SK-N-SH (cell line): ENCODE measurements at regions not wholly inside any gene's neighbourhood (a gene's known extent, or its start where the extent isn't known, plus 50 kb on each side); places are given as distances from the start of the nearest gene placed in this dataset.

Experiments
- CTCF ChIA-PET: fragments of 300-600, 350-600 bp; formaldehyde crosslinking; extraction: SDS; loops from one replicate; lab custom pipeline; 2021; lab: Yijun Ruan, JAX
- POLR2A ChIA-PET: fragments of 350-600 bp; sonication (Branson Sonifier 250); formaldehyde crosslinking; extraction: SDS; loops from one replicate; lab custom pipeline; 2020; ENCODE audit warnings: antibody characterized with exemption, inconsistent platforms; lab: Yijun Ruan, JAX
- DNase-seq: peaks from one replicate; pipeline ENCODE4 v3.0.0; 2012
- H2AFZ ChIP-seq: fragments of 200-600 bp; sonication (generic); 2 replicates; pipeline ENCODE4 v1.8.1; 2016; ENCODE audit warnings: antibody characterized with exemption, mild to moderate bottlenecking, low read depth
- H3F3A ChIP-seq: fragments of 200-600 bp; sonication (generic); replicated peaks from 2 replicates; pipeline ENCODE3; 2016; ENCODE audit warnings: antibody characterized with exemption, mild to moderate bottlenecking; ENCODE audit not compliant: insufficient read depth
- H3K27ac ChIP-seq, 2 experiments: fragments of 200-500 bp in 1 of 2; fragments of 200-600 bp in 1 of 2; sonication (Bioruptor generic) in 1 of 2; sonication (generic), shearing (Covaris generic) in 1 of 2; 2 replicates each; pipeline versions ENCODE4 v1.5.1 to v1.6.1; 2014 to 2016; ENCODE audit warnings: low read depth in 2 of 2, inconsistent platforms in 1 of 2, low read length in 1 of 2, mild to moderate bottlenecking in 1 of 2, mixed read lengths in 1 of 2
- H3K27me3 ChIP-seq: fragments of 200-600 bp; sonication (generic), shearing (Covaris generic); 2 replicates; pipeline ENCODE4 v1.6.1; 2016; ENCODE audit warnings: mixed run types; ENCODE audit not compliant: insufficient read depth
- H3K36me3 ChIP-seq, 2 experiments: fragments of 200-500 bp in 1 of 2; fragments of 200-600 bp in 1 of 2; sonication (Bioruptor generic) in 1 of 2; sonication (generic) in 1 of 2; replicated peaks in 1 of 2; 2 replicates each; pipeline versions ENCODE3 to v1.5.1; 2014 to 2016; ENCODE audit warnings: low read length in 1 of 2, mild to moderate bottlenecking in 1 of 2; ENCODE audit not compliant: insufficient read depth in 2 of 2, control insufficient read depth in 1 of 2
- H3K4me1 ChIP-seq, 2 experiments: fragments of 200-500 bp in 1 of 2; fragments of 200-600 bp in 1 of 2; sonication (Bioruptor generic) in 1 of 2; sonication (generic), shearing (Covaris generic) in 1 of 2; 2 replicates each; pipeline versions ENCODE4 v1.5.1 to v1.6.1; 2014 to 2016; ENCODE audit warnings: low read depth in 1 of 2, low read length in 1 of 2, mixed run types in 1 of 2; ENCODE audit not compliant: insufficient read depth in 2 of 2, control insufficient read depth in 1 of 2
- H3K4me2 ChIP-seq: fragments of 200-600 bp; sonication (generic), shearing (Covaris generic); 2 replicates; pipeline ENCODE4 v1.6.1; 2017; ENCODE audit warnings: mixed run types
- H3K4me3 ChIP-seq, 2 experiments: fragments of 200-500 bp in 1 of 2; fragments of 200-600 bp in 1 of 2; sonication (Bioruptor generic) in 1 of 2; sonication (generic), shearing (Covaris generic) in 1 of 2; 2 replicates each; pipeline versions ENCODE4 v1.5.1 to v1.8.1; 2014 to 2016; ENCODE audit warnings: low read depth in 2 of 2, inconsistent platforms in 1 of 2, low read length in 1 of 2, mild to moderate bottlenecking in 1 of 2, mixed read lengths in 1 of 2, moderate library complexity in 1 of 2
- H3K79me2 ChIP-seq: fragments of 200-600 bp; sonication (generic); 2 replicates; pipeline ENCODE4 v1.8.1; 2017; ENCODE audit warnings: mild to moderate bottlenecking; ENCODE audit not compliant: insufficient read depth
- H3K9ac ChIP-seq: fragments of 200-600 bp; sonication (generic); 2 replicates; pipeline ENCODE4 v1.6.1; 2017; ENCODE audit warnings: mixed run types
- H3K9me2 ChIP-seq: fragments of 200-600 bp; sonication (generic); 2 replicates; pipeline ENCODE4 v1.6.1; 2017; ENCODE audit warnings: mixed run types
- H3K9me3 ChIP-seq: fragments of 200-600 bp; sonication (generic); 2 replicates; pipeline ENCODE4 v1.6.1; 2017; ENCODE audit warnings: mixed run types, mild to moderate bottlenecking, moderate library complexity
- H4K20me1 ChIP-seq: fragments of 200-600 bp; sonication (generic); 2 replicates; pipeline ENCODE4 v1.6.1; 2017; ENCODE audit warnings: mild to moderate bottlenecking, mixed run types; ENCODE audit not compliant: insufficient read depth
- CHD2 ChIP-seq: fragments of 150-350 bp; IDR thresholded peaks from 2 replicates; pipeline ENCODE4 v1.6.1; 2018; ENCODE audit warnings: low read length; ENCODE audit not compliant: partially characterized antibody
- ELF1 ChIP-seq: IDR thresholded peaks from 2 replicates; pipeline ENCODE4 v1.4.0; 2012
- EP300 ChIP-seq, 2 experiments: IDR thresholded peaks; 2 replicates each; pipeline versions ENCODE4 v1.4.0 to v1.6.1; 2012; ENCODE audit warnings: borderline replicate concordance in 1 of 2, low read depth in 1 of 2, low read length in 1 of 2
- FOXJ3 ChIP-seq: sonication (generic); formaldehyde crosslinking; IDR thresholded peaks from 2 replicates; pipeline ENCODE4 v1.5.1; 2020; ENCODE audit warnings: mild to moderate bottlenecking, missing genetic modification reagents
- FOXM1 ChIP-seq: IDR thresholded peaks from 2 replicates; pipeline ENCODE4 v1.4.0; 2012; ENCODE audit warnings: low read depth, mild to moderate bottlenecking
- JUND ChIP-seq: IDR thresholded peaks from 2 replicates; pipeline ENCODE4 v1.4.0; 2012
- NFIC ChIP-seq: IDR thresholded peaks from 2 replicates; pipeline ENCODE4 v1.4.0; 2012; ENCODE audit warnings: borderline replicate concordance
- SIN3A ChIP-seq: IDR thresholded peaks from 2 replicates; pipeline ENCODE4 v1.6.1; 2012; ENCODE audit warnings: low read depth, mild to moderate bottlenecking, low read length, moderate library complexity, borderline replicate concordance
- TAF1 ChIP-seq: IDR thresholded peaks from 2 replicates; pipeline ENCODE4 v1.6.1; 2012; ENCODE audit warnings: low read depth, mild to moderate bottlenecking, low read length, moderate library complexity, borderline replicate concordance
- YY1 ChIP-seq: IDR thresholded peaks from 2 replicates; pipeline ENCODE4 v1.4.0; 2012; ENCODE audit warnings: low read depth, mild to moderate bottlenecking
- WGBS: methylation state at CpG from one replicate; pipeline ENCODE4 v1.1.6; 2017; ENCODE audit warnings: low lambda C conversion rate; 5-methylcytosine and 5-hydroxymethylcytosine counted together
- TF ChIP-seq, protein P1 (sequence below): IDR thresholded peaks from 2 replicates; pipeline ENCODE4 v1.4.0; 2012; ENCODE audit warnings: low read depth
- TF ChIP-seq, protein P2 (sequence below): IDR thresholded peaks from 2 replicates; pipeline ENCODE4 v1.4.0; 2012; ENCODE audit warnings: low read depth, borderline replicate concordance
- TF ChIP-seq, protein P3 (sequence below): fragments of 150-350 bp; IDR thresholded peaks from 2 replicates; pipeline ENCODE4 v1.6.1; 2016; ENCODE audit warnings: mild to moderate bottlenecking, low read depth, low read length
- TF ChIP-seq, protein P4 (sequence below): IDR thresholded peaks from 2 replicates; pipeline ENCODE4 v1.4.0; 2012; ENCODE audit warnings: low read depth, borderline replicate concordance
- TF ChIP-seq, protein P5 (sequence below): IDR thresholded peaks from 2 replicates; pipeline ENCODE4 v1.6.1; 2012; ENCODE audit warnings: mild to moderate bottlenecking, low read depth, low read length, moderate library complexity

DNA sequence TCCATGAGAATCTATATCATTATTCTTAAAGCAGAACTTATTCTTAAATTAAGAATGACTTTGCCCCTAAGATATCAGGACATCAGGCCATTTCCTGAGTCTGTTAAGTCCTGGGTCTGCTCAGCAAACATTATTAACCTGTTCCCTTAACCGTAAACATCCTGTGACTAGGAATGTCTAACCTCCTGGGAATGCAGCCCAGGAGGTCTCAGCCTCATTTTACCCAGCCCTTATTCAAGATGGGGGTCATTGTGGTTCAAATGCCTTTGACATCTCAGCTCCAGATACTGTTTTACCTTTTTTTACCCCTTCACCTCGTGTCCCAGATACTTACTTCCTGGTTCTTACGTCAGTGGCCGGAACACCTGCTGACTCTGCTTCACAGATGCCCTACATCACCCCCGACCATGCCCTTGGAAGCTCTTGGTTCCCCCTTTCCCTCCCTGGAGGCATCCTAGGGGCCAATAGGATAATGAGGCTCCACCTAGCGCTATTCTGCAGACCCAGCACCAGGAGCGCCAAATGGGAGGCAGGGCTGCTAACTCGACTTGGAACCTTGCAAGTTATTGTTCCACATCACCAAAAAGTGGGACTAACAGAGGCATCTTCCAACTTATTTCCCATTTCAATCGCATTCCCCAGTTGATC is 182.5 kb downstream of the MED10 start:
- no peaks in the 10 kb centered on the region for H3K79me2 ChIP-seq
- no peak overlapping the region for H3K27ac ChIP-seq
- H3K9ac ChIP-seq, result no peak overlapping the region
- H3K4me2 ChIP-seq, result no peak overlapping the region
- H3K36me3 ChIP-seq, result no peaks in the 10 kb centered on the region
- H3K4me3 ChIP-seq, result no peak overlapping the region
- no peak overlapping the region for H2AFZ ChIP-seq
- TF ChIP-seq, protein P1, sequence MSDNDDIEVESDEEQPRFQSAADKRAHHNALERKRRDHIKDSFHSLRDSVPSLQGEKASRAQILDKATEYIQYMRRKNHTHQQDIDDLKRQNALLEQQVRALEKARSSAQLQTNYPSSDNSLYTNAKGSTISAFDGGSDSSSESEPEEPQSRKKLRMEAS, result no peak
- TF ChIP-seq, protein P2, sequence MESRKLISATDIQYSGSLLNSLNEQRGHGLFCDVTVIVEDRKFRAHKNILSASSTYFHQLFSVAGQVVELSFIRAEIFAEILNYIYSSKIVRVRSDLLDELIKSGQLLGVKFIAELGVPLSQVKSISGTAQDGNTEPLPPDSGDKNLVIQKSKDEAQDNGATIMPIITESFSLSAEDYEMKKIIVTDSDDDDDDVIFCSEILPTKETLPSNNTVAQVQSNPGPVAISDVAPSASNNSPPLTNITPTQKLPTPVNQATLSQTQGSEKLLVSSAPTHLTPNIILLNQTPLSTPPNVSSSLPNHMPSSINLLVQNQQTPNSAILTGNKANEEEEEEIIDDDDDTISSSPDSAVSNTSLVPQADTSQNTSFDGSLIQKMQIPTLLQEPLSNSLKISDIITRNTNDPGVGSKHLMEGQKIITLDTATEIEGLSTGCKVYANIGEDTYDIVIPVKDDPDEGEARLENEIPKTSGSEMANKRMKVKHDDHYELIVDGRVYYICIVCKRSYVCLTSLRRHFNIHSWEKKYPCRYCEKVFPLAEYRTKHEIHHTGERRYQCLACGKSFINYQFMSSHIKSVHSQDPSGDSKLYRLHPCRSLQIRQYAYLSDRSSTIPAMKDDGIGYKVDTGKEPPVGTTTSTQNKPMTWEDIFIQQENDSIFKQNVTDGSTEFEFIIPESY, result no peak
- TF ChIP-seq SIN3A (no peak), FOXM1 (no peak), JUND (no peak)
- no peaks in the 10 kb centered on the region for H3F3A ChIP-seq
- peaks cover 0 to 28% of the 10 kb centered on the region in 2 experiments; a peak in 2 of 4 replicates for H3K4me1 ChIP-seq
- ChIA-PET POLR2A (no interaction called here), CTCF (no interaction called here)
- no peaks in the 10 kb centered on the region for H3K9me3 ChIP-seq
- no peaks in the 10 kb centered on the region for H3K27me3 ChIP-seq
- no peak for DNase-seq
- no peaks in the 10 kb centered on the region for H3K9me2 ChIP-seq
- WGBS, result 43% methylated on average over 9 of the region's 9 CpGs
- no peaks in the 10 kb centered on the region for H4K20me1 ChIP-seq

DNA sequence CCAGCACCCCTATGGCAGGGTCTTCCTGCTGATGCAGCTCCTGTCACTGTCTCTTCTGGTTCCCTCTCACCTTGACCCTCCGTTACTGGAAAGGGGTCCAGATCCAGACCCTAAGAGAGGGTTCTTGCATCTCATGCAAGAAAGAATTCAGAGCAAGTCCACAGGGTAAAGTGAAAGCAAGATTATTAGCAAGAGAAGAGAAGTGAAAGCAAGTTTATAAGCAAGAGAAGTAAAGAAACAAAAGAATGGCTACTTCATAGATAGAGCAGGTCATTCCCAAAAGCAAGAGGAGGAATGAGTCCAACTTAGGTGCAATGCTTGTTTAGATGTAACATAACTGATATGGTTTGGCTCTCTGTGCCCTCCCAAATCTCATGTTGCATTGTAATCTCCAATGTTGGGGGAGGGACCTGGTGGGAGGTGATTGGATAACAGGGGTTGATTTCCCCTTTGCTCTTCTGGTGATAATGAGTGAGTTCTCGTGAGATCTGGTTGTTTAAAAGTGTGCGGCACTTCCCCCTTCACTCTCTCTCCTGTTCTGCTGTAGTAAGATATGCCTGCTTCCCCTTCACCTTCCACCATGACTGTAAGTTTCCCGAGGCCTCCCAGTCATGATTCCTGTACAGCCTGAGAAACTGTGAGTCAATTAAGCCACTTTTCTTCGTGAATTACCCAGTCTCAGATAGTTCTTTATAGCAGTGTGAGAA is 183.3 kb downstream of the MED10 start:
- H3K9me2 ChIP-seq, result no peaks in the 10 kb centered on the region
- 38% methylated on average over 5 of the region's 5 CpGs for WGBS
- H3K4me2 ChIP-seq, result no peak overlapping the region
- H2AFZ ChIP-seq, result no peak overlapping the region
- peaks cover 0 to 27% of the 10 kb centered on the region in 2 experiments; a peak in 2 of 4 replicates for H3K4me1 ChIP-seq
- H3K4me3 ChIP-seq, result no peak overlapping the region
- CTCF ChIA-PET, result no interaction called here
- no peak overlapping the region for H3K9ac ChIP-seq
- POLR2A ChIA-PET, result no interaction called here
- H4K20me1 ChIP-seq, result no peaks in the 10 kb centered on the region
- no peak overlapping the region for H3K27ac ChIP-seq
- no peaks in the 10 kb centered on the region for H3F3A ChIP-seq
- H3K27me3 ChIP-seq, result no peaks in the 10 kb centered on the region
- no peaks in the 10 kb centered on the region for H3K36me3 ChIP-seq
- H3K79me2 ChIP-seq, result no peaks in the 10 kb centered on the region
- no peaks in the 10 kb centered on the region for H3K9me3 ChIP-seq
- no peak for DNase-seq
- TF ChIP-seq ELF1 (no peak), YY1 (no peak), EP300 (IDR thresholded peaks at IDR 0.05; ENCODE audit: borderline replicate concordance in 1 of 2, low read depth in 1 of 2, low read length in 1 of 2) (no peak), TAF1 (no peak), FOXJ3 (no peak), CHD2 (no peak), NFIC (no peak)
- TF ChIP-seq, protein P2, result no peak
- TF ChIP-seq, protein P3, sequence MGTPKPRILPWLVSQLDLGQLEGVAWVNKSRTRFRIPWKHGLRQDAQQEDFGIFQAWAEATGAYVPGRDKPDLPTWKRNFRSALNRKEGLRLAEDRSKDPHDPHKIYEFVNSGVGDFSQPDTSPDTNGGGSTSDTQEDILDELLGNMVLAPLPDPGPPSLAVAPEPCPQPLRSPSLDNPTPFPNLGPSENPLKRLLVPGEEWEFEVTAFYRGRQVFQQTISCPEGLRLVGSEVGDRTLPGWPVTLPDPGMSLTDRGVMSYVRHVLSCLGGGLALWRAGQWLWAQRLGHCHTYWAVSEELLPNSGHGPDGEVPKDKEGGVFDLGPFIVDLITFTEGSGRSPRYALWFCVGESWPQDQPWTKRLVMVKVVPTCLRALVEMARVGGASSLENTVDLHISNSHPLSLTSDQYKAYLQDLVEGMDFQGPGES, result no peak
- TF ChIP-seq, protein P4, sequence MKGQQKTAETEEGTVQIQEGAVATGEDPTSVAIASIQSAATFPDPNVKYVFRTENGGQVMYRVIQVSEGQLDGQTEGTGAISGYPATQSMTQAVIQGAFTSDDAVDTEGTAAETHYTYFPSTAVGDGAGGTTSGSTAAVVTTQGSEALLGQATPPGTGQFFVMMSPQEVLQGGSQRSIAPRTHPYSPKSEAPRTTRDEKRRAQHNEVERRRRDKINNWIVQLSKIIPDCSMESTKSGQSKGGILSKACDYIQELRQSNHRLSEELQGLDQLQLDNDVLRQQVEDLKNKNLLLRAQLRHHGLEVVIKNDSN, result no peak
- TF ChIP-seq, protein P5, sequence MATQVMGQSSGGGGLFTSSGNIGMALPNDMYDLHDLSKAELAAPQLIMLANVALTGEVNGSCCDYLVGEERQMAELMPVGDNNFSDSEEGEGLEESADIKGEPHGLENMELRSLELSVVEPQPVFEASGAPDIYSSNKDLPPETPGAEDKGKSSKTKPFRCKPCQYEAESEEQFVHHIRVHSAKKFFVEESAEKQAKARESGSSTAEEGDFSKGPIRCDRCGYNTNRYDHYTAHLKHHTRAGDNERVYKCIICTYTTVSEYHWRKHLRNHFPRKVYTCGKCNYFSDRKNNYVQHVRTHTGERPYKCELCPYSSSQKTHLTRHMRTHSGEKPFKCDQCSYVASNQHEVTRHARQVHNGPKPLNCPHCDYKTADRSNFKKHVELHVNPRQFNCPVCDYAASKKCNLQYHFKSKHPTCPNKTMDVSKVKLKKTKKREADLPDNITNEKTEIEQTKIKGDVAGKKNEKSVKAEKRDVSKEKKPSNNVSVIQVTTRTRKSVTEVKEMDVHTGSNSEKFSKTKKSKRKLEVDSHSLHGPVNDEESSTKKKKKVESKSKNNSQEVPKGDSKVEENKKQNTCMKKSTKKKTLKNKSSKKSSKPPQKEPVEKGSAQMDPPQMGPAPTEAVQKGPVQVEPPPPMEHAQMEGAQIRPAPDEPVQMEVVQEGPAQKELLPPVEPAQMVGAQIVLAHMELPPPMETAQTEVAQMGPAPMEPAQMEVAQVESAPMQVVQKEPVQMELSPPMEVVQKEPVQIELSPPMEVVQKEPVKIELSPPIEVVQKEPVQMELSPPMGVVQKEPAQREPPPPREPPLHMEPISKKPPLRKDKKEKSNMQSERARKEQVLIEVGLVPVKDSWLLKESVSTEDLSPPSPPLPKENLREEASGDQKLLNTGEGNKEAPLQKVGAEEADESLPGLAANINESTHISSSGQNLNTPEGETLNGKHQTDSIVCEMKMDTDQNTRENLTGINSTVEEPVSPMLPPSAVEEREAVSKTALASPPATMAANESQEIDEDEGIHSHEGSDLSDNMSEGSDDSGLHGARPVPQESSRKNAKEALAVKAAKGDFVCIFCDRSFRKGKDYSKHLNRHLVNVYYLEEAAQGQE, result no peak
